Spleen (tissue), 11 donors: ENCODE measurements at regions not wholly inside any gene's neighbourhood (a gene's known extent, or its start where the extent isn't known, plus 50 kb on each side); places are given as distances from the start of the nearest gene placed in this dataset.
A peak's percentile ranks its signal among the peaks of the same experiment; 100 is the strongest.

Experiments
- DNase-seq: peaks from one replicate; pipeline ENCODE4 v3.0.0-alpha.2; 2020
- H3K27ac ChIP-seq, 8 donors: fragments of 200-600 bp; sonication (generic) in 7 of 8; 1 replicate in 4 of 8; 2 replicates in 4 of 8; pipeline versions ENCODE4 v1.5.0 to v1.8.0; 2016 to 2021; ENCODE audit warnings: inconsistent platforms in 4 of 8, mild to moderate bottlenecking in 4 of 8, moderate library complexity in 1 of 8
- H3K27me3 ChIP-seq, 7 donors: fragments of 200-600 bp; sonication (generic) in 6 of 7; replicated peaks in 1 of 7; 1 replicate in 4 of 7; 2 replicates in 3 of 7; pipeline versions ENCODE4 v1.5.0 to v1.8.0; 2016 to 2021; ENCODE audit warnings: inconsistent platforms in 3 of 7, mild to moderate bottlenecking in 1 of 7
- H3K36me3 ChIP-seq, 6 donors: fragments of 200-600 bp; sonication (generic) in 5 of 6; 1 replicate in 4 of 6; 2 replicates in 2 of 6; pipeline versions ENCODE4 v1.5.0 to v1.8.0; 2016 to 2021; ENCODE audit warnings: inconsistent platforms in 2 of 6
- H3K4me1 ChIP-seq, 6 donors: fragments of 200-600 bp; sonication (generic) in 5 of 6; 1 replicate in 3 of 6; 2 replicates in 3 of 6; pipeline versions ENCODE4 v1.5.0 to v1.8.0; 2016 to 2021; ENCODE audit warnings: inconsistent platforms in 3 of 6
- H3K4me3 ChIP-seq, 8 donors: fragments of 200-600 bp; sonication (generic) in 7 of 8; 1 replicate in 4 of 8; 2 replicates in 4 of 8; pipeline versions ENCODE4 v1.5.0 to v1.8.0; 2016 to 2021; ENCODE audit warnings: inconsistent platforms in 4 of 8, mild to moderate bottlenecking in 4 of 8, moderate library complexity in 2 of 8
- H3K9me3 ChIP-seq, 8 donors: fragments of 200-600 bp; sonication (generic) in 7 of 8; 1 replicate in 4 of 8; 2 replicates in 4 of 8; pipeline versions ENCODE4 v1.5.0 to v1.8.0; 2016 to 2021; ENCODE audit warnings: inconsistent platforms in 4 of 8
- POLR2A ChIP-seq, 3 donors: fragments of 450-650 bp; IDR thresholded peaks; one replicate each; pipeline ENCODE4 v1.5.1; 2017; ENCODE audit warnings: antibody characterized with exemption in 3 of 3, mild to moderate bottlenecking in 1 of 3
- POLR2AphosphoS5 ChIP-seq, 3 donors: sonication (generic); formaldehyde crosslinking; IDR thresholded peaks; one replicate each; pipeline ENCODE4 v1.5.1; 2017; ENCODE audit warnings: antibody characterized with exemption in 3 of 3
- WGBS, 5 donors: extraction: QIAGEN DNeasy Blood & Tissue Kit in 3 of 5; methylation state at CpG; one replicate each; pipeline versions ENCODE4 v1.1.5 to v1.1.7; 2013 to 2018; 5-methylcytosine and 5-hydroxymethylcytosine counted together
- intact Hi-C: fragments of 100-400 bp; cut with DNase I; formaldehyde crosslinking; loops from one replicate; pipeline ENCODE4 v1.15.0; 2023; ENCODE audit warnings: low total_unique reads
- TF ChIP-seq, protein P1 (sequence below), 11 experiments: fragments of 200-600 bp in 7 of 11; fragments of 450-650 bp in 4 of 11; sonication (generic) in 4 of 11; IDR thresholded peaks in 8 of 11; conservative IDR thresholded peaks in 3 of 11; 1 replicate in 7 of 11; 2 replicates in 4 of 11; pipeline versions ENCODE4 v1.4.0 to v1.8.0; 2016 to 2021; ENCODE audit warnings: antibody characterized with exemption in 11 of 11, inconsistent platforms in 4 of 11, mild to moderate bottlenecking in 1 of 11
- donor health status: healthy with polysubstance abuse.
- donor health status: DM: no; HTN: no; CAD: no; lungs with moderate emphysema.
- donor health status: DM: no; HTN: no; CAD: no.
- donor health status: Bipolar disorder and iron deficiency.
- donor health status: healthy.
- donor health status: DM: no; HTN: no; CAD: no.
- donor health status: DM: yes; HTN: yes; CAD: no.

DNA sequence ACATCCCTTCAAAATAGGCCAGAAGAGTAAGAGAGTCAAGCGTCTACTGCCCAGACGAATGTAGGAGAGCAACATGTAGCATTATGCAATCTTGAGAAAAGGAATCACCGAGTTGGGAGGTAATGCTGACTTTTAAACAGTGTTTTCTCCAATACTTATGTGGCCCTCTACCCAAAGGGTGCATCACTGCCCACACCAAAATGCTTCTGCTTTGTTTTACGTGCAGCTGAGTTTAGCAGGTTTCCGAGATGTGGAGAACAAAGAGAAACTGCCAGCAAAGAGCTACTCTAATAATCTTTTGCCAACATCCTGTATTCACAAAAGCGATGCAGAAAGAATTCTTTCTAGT, 63.4 kb upstream of the ZEB2 start:
- peak overlapping the region in 2 of 8 donors; percentile 4 to 13 for H3K27ac ChIP-seq
- intact Hi-C loops: no loop called here

DNA sequence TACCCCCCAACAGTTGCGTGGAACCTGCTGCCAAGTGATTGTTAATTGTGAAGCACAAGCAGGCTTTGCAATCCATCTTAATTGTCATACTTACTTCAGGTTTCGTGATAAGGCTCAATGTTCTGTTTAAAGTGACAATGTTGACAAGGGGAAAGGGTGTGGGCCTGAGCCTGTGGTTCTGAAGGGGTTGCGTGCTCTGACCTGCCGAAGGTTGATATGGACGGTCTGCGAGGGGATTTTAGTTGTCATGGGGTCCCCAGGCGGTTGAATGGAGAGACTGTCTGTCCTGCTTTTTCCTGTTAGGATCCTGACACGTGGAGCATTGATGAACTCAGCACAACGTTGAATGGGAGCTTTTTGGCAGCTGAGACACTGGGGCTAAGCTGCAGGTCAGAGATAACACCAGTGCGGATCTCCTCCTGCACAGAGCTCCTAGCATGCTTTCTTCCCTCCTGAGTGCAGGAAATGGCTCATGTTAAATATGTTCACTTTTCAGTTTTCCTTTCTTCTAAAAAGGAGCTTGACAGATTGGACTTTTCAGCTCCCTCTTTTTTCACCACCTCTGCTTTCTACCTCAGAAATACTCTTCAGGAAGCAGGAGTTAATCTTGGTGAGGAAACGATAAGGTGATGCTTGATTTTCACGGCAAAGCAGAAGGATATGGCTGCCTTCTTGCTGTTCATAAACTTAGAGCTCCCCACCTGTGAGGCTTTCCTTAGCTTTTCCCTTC, 62.9 kb upstream of the ZEB2 start:
- Histone ChIP-seq H3K27ac (peak overlapping the region in 2 of 8 donors; percentile 4 to 13), H3K4me1 (peaks cover 0 to 35% (median 22%) of the 10 kb centered on the region in 6 donors), H3K4me3 (peak overlapping the region in 1 of 8 donors; percentile 18), H3K36me3 (no peaks in the 10 kb centered on the region), H3K9me3 (no peaks in the 10 kb centered on the region), H3K27me3 (no peaks in the 10 kb centered on the region)
- TF ChIP-seq POLR2A (IDR thresholded peaks at IDR 0.05) (no peak), POLR2AphosphoS5 (IDR thresholded peaks at IDR 0.05) (no peak)
- TF ChIP-seq, protein P1, sequence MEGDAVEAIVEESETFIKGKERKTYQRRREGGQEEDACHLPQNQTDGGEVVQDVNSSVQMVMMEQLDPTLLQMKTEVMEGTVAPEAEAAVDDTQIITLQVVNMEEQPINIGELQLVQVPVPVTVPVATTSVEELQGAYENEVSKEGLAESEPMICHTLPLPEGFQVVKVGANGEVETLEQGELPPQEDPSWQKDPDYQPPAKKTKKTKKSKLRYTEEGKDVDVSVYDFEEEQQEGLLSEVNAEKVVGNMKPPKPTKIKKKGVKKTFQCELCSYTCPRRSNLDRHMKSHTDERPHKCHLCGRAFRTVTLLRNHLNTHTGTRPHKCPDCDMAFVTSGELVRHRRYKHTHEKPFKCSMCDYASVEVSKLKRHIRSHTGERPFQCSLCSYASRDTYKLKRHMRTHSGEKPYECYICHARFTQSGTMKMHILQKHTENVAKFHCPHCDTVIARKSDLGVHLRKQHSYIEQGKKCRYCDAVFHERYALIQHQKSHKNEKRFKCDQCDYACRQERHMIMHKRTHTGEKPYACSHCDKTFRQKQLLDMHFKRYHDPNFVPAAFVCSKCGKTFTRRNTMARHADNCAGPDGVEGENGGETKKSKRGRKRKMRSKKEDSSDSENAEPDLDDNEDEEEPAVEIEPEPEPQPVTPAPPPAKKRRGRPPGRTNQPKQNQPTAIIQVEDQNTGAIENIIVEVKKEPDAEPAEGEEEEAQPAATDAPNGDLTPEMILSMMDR (IDR thresholded peaks at IDR 0.05 in 8 of 11, conservative IDR thresholded peaks at IDR 0.05 in 3 of 11): no peak
- intact Hi-C loops: no loop called here
- WGBS, 5 donors: 34 to 51% (median 38%) methylated on average over 12 of the region's 12 CpGs
- DNase-seq: no peak

More for the DNA sequence above, 63.4 kb upstream of the ZEB2 start:
- DNase-seq: no peak
- 29 to 54% (median 32%) methylated on average over 6 of the region's 6 CpGs for WGBS, 5 donors
- Histone ChIP-seq H3K9me3 (no peaks in the 10 kb centered on the region), H3K4me1 (peaks cover 0 to 35% (median 22%) of the 10 kb centered on the region in 6 donors), H3K36me3 (no peaks in the 10 kb centered on the region), H3K4me3 (peak overlapping the region in 1 of 8 donors; percentile 18), H3K27me3 (no peaks in the 10 kb centered on the region)
- TF ChIP-seq POLR2A (IDR thresholded peaks at IDR 0.05): no peak
- TF ChIP-seq, protein P1 (IDR thresholded peaks at IDR 0.05 in 8 of 11, conservative IDR thresholded peaks at IDR 0.05 in 3 of 11): no peak
- no peak for TF ChIP-seq POLR2AphosphoS5 (IDR thresholded peaks at IDR 0.05)

DNA sequence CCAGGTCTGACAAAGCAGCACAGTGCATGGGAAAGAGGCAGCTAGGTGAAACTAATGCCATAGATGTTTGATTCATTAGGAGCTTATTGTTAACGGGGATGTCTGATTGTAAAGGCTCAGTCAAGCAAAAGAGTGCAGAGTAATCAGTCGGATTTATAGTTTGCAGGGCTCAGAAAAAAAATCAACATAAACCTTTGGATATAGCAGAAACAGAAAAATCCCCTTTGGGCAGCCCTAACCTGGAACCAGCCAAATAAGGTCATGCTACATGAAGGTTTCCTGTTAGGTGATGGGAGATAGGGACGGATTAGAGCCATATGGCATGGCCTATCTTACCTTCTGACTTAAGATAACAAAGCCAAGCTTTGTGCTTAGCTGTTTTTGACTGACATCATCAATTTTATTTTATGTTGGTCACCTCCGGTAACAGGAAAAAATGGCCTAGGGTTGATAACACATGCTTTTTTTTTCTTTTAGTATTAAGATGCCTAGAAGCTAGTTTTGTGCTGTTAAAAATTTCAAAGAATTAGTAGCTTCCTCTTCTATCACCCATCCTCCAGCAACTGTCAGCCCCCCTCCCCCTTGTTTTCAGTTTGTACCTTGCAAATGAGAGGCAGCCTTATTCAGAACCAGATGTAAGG, 60.7 kb upstream of the ZEB2 start:
- intact Hi-C loops: no loop called here
- H3K4me3 ChIP-seq: no peak overlapping the region
- 37 to 63% (median 48%) methylated on average over 4 of the region's 4 CpGs for WGBS, 5 donors
- peaks cover 0 to 35% (median 22%) of the 10 kb centered on the region in 6 donors for H3K4me1 ChIP-seq
- DNase-seq: no peak
- no peaks in the 10 kb centered on the region for H3K27me3 ChIP-seq
- no peak overlapping the region for H3K27ac ChIP-seq
- no peaks in the 10 kb centered on the region for H3K36me3 ChIP-seq
- TF ChIP-seq POLR2AphosphoS5 (IDR thresholded peaks at IDR 0.05) (no peak), POLR2A (IDR thresholded peaks at IDR 0.05) (no peak)
- TF ChIP-seq, protein P1 (IDR thresholded peaks at IDR 0.05 in 8 of 11, conservative IDR thresholded peaks at IDR 0.05 in 3 of 11): no peak
- H3K9me3 ChIP-seq: no peaks in the 10 kb centered on the region

DNA sequence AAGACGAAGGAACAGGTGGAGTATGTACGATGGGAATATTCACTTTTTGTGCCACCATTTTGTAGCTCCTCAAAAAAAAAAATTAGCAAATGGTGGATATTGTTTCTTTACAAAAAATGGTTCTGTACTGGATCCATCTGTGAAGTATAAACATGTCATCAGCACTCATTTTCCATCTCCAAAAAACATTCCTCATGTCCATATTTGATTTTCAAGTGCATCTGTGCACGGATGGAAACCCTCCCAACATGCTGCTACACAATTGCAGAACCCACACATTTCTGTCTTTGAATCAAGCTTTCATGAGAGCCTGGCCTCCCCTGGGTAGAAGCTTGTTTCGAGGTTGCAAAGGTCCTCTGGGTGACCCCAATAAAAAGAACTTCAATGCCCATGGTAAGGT, 59.6 kb upstream of the ZEB2 start:
- H3K9me3 ChIP-seq: no peaks in the 10 kb centered on the region
- no peaks in the 10 kb centered on the region for H3K27me3 ChIP-seq
- WGBS, 5 donors: 90 to 95% (median 93%) methylated on average over 4 of the region's 4 CpGs
- DNase-seq: no peak
- peaks cover 0 to 35% (median 22%) of the 10 kb centered on the region in 6 donors for H3K4me1 ChIP-seq
- H3K27ac ChIP-seq: no peak overlapping the region
- TF ChIP-seq POLR2AphosphoS5 (IDR thresholded peaks at IDR 0.05) (no peak), POLR2A (IDR thresholded peaks at IDR 0.05) (no peak)
- TF ChIP-seq, protein P1 (IDR thresholded peaks at IDR 0.05 in 8 of 11, conservative IDR thresholded peaks at IDR 0.05 in 3 of 11): no peak
- intact Hi-C loops: no loop called here
- H3K4me3 ChIP-seq: no peak overlapping the region
- H3K36me3 ChIP-seq: no peaks in the 10 kb centered on the region
